ENCODE measurements at regions not wholly inside any gene's neighbourhood (a gene's known extent, or its start where the extent isn't known, plus 50 kb on each side); places are given as distances from the start of the nearest gene placed in this dataset.

GRCh38 chr18:78776151-78776550 is 203.5 kb upstream of the SALL3 start:
- TF ChIP-seq CTCF (IDR thresholded peaks at IDR 0.05), result no peak

GRCh38 chr18:78776706-78777285 is 202.8 kb upstream of the SALL3 start:
- TF ChIP-seq CTCF (IDR thresholded peaks at IDR 0.05), result no peak

GRCh38 chr18:78777992-78778391 is 201.6 kb upstream of the SALL3 start:
- TF ChIP-seq CTCF (IDR thresholded peaks at IDR 0.05), result no peak

GRCh38 chr18:78778651-78779050 is 201.0 kb upstream of the SALL3 start:
- no peak for TF ChIP-seq CTCF (IDR thresholded peaks at IDR 0.05)

- no peak for TF ChIP-seq CTCF (IDR thresholded peaks at IDR 0.05)
These were observed 199.5 kb upstream of the SALL3 start for GRCh38 chr18:78779996-78780718.

- TF ChIP-seq CTCF (IDR thresholded peaks at IDR 0.05), result no peak
These were observed 198.7 kb upstream of the SALL3 start for GRCh38 chr18:78780719-78781600.

GRCh38 chr18:78781601-78781960 is 198.0 kb upstream of the SALL3 start:
- TF ChIP-seq CTCF (IDR thresholded peaks at IDR 0.05), result no peak

Measured in LNCAP (cell line).